Choroid plexus epithelial cell (primary cell): ENCODE measurements at regions not wholly inside any gene's neighbourhood (a gene's known extent, or its start where the extent isn't known, plus 50 kb on each side); places are given as distances from the start of the nearest gene placed in this dataset.

Experiments
- DNase-seq: peaks from one replicate; pipeline ENCODE4 v3.0.0-alpha.2; 2010; ENCODE audit warnings: low read depth
- H3K4me3 ChIP-seq: 2 replicates; pipeline ENCODE4 v1.5.1; 2011; ENCODE audit warnings: low read depth, mild to moderate bottlenecking, control low read depth, low read length, moderate library complexity
- CTCF ChIP-seq: conservative IDR thresholded peaks from 2 replicates; pipeline ENCODE4 v1.5.1; 2011; ENCODE audit warnings: low read depth, mild to moderate bottlenecking, control low read depth, inconsistent platforms, low read length, moderate library complexity

- no peak overlapping the region for H3K4me3 ChIP-seq
- no peak for TF ChIP-seq CTCF
- no peak for DNase-seq
These were observed 290.5 kb upstream of the VEPH1 start for GRCh38 chr3:157793745-157794144.

- TF ChIP-seq CTCF = no peak
- no peak for DNase-seq
- H3K4me3 ChIP-seq = no peak overlapping the region
These were observed 285.9 kb upstream of the VEPH1 start for GRCh38 chr3:157789162-157789561.

DNA sequence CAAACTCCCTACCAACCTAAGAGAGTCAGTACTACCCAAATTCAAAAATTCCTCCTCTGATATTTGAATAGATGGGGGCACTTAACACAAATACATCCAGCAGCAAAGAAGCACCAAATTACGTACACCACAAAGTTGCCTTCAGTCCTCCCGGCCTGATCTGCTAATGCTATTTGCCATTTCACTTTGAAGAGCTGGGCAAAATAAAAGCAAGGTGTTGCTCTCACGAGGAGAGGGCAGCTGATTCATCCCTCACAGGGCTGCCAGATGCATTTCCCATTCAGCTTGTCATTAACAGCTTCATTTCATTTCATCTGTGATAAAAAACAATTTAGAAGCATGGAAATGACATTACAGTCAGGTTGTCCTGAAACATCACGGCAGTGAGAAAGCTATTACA, 283.4 kb upstream of the VEPH1 start:
- peak; percentile 30 for DNase-seq
- H3K4me3 ChIP-seq = no peak overlapping the region
- no peak for TF ChIP-seq CTCF

- no peak overlapping the region for H3K4me3 ChIP-seq
- TF ChIP-seq CTCF = no peak
- peak; percentile 67 for DNase-seq
These were observed 283.0 kb upstream of the VEPH1 start for GRCh38 chr3:157786211-157786610.

- TF ChIP-seq CTCF = no peak
- peak; percentile 90 for DNase-seq
- H3K4me3 ChIP-seq = no peak overlapping the region
These were observed 282.0 kb upstream of the VEPH1 start for GRCh38 chr3:157785102-157785826.

DNA sequence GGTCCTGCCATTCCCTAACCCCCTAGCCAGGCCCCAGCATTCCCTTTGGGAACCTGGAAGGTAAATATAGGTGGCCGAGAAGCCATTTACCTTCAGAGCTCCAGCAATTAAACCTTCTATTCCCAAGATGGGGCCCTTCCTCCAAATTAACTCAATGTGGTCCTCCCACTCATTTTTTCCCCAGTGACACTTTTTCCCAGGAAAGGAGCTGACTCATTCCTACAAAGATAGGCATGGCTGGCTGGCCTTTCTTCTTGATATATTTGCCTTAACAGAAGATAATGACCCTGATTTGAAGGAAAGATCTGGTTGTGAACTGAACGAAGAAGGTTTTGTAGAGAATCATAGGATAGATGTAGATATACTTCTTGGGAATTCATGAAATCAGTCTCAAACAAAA, 279.0 kb upstream of the VEPH1 start:
- H3K4me3 ChIP-seq = no peak overlapping the region
- no peak for DNase-seq
- no peak for TF ChIP-seq CTCF

DNA sequence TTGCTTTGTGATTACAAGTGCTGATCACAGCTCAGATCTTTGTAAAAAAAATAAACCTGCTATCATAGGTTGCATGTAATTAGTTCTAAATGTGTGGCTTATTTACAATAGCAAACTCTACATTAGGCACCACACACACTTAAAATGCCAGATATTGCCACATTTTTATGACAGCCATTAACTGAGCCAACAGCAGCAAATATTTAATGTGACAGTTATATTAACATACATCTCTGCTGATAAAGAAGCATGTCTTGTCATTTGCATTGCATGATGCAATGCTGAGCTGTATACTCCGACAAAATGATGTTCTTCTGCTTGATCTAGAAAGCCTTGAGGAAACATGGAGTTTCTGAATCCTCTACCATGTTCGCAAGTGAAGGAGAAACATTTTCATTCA, 273.6 kb upstream of the VEPH1 start:
- no peak overlapping the region for H3K4me3 ChIP-seq
- no peak for DNase-seq
- TF ChIP-seq CTCF = no peak
